Neural progenitor cell (in vitro differentiated cells): ENCODE measurements at regions not wholly inside any gene's neighbourhood (a gene's known extent, or its start where the extent isn't known, plus 50 kb on each side); places are given as distances from the start of the nearest gene placed in this dataset.

Source experiments
- CTCF ChIP-seq: fragments of 200-600 bp; sonication (generic); IDR thresholded peaks from 2 replicates; pipeline ENCODE4 v1.5.1; 2017; ENCODE audit warnings: antibody characterized with exemption, mild to moderate bottlenecking
- EZH2 ChIP-seq: fragments of 200-600 bp; sonication (generic); IDR thresholded peaks from 2 replicates; pipeline ENCODE4 v1.6.1; 2017; ENCODE audit warnings: antibody characterized with exemption, mild to moderate bottlenecking, moderate library complexity

- TF ChIP-seq CTCF (no peak), EZH2 (no peak)
These were observed 197.7 kb upstream of the CDH5 start for GRCh38 chr16:66168777-66169176.
